OCI-LY1 (cell line): ENCODE measurements at regions not wholly inside any gene's neighbourhood (a gene's known extent, or its start where the extent isn't known, plus 50 kb on each side); places are given as distances from the start of the nearest gene placed in this dataset.

Experiments used
- H2AFZ ChIP-seq: fragments of 200-600 bp; sonication (generic), shearing (Covaris generic); 2 replicates; pipeline ENCODE4 v1.6.0; 2014; ENCODE audit warnings: antibody characterized with exemption, mild to moderate bottlenecking, low read length
- H3F3A ChIP-seq: fragments of 200-600 bp; sonication (generic), shearing (Covaris generic); 2 replicates; pipeline ENCODE4 v1.6.0; 2014; ENCODE audit warnings: mild to moderate bottlenecking, antibody characterized with exemption, low read length, moderate library complexity; ENCODE audit not compliant: insufficient read depth
- H3K27ac ChIP-seq: fragments of 200-600 bp; sonication (generic); 2 replicates; pipeline ENCODE4 v1.5.1; 2014; ENCODE audit warnings: low read length, mixed run types, mild to moderate bottlenecking, low read depth; ENCODE audit not compliant: poor library complexity, severe bottlenecking
- H3K27me3 ChIP-seq: fragments of 200-600 bp; sonication (generic); 2 replicates; pipeline ENCODE4 v1.6.0; 2014; ENCODE audit warnings: antibody characterized with exemption, mild to moderate bottlenecking, low read length, moderate library complexity; ENCODE audit not compliant: insufficient read depth
- H3K36me3 ChIP-seq: fragments of 200-600 bp; sonication (generic); 2 replicates; pipeline ENCODE4 v1.6.1; 2014; ENCODE audit warnings: mild to moderate bottlenecking, antibody characterized with exemption, low read length, moderate library complexity, mixed read lengths; ENCODE audit not compliant: insufficient read depth
- H3K4me1 ChIP-seq: fragments of 200-600 bp; sonication (generic); 2 replicates; pipeline ENCODE4 v1.5.1; 2014; ENCODE audit warnings: mild to moderate bottlenecking, low read length, moderate library complexity; ENCODE audit not compliant: insufficient read depth, severe bottlenecking
- H3K4me2 ChIP-seq: fragments of 200-600 bp; sonication (generic), shearing (Covaris generic); 2 replicates; pipeline ENCODE4 v1.6.1; 2014; ENCODE audit warnings: low read length
- H3K4me3 ChIP-seq: fragments of 200-600 bp; sonication (generic); 2 replicates; pipeline ENCODE4 v1.5.1; 2014; ENCODE audit warnings: low read length, low read depth, mild to moderate bottlenecking, mixed read lengths; ENCODE audit not compliant: poor library complexity, severe bottlenecking
- H3K79me2 ChIP-seq: fragments of 200-600 bp; shearing (Covaris generic); 2 replicates; pipeline ENCODE4 v1.6.1; 2016; ENCODE audit warnings: mixed run types, low read length, mixed read lengths; ENCODE audit not compliant: insufficient read depth
- H3K9ac ChIP-seq: fragments of 200-600 bp; sonication (generic), shearing (Covaris generic); 2 replicates; pipeline ENCODE4 v1.6.1; 2014; ENCODE audit warnings: mild to moderate bottlenecking, low read length, mixed read lengths
- H3K9me2 ChIP-seq: fragments of 200-600 bp; sonication (generic), shearing (Covaris generic); 2 replicates; pipeline ENCODE4 v1.6.1; 2014; ENCODE audit warnings: low read depth, mild to moderate bottlenecking, low read length, mixed read lengths
- H3K9me3 ChIP-seq: fragments of 200-600 bp; shearing (Covaris generic); 2 replicates; pipeline ENCODE4 v1.6.1; 2014; ENCODE audit warnings: low read length, mixed read lengths
- H4K20me1 ChIP-seq: fragments of 200-600 bp; sonication (generic), shearing (Covaris generic); 2 replicates; pipeline ENCODE4 v1.6.0; 2016; ENCODE audit warnings: mild to moderate bottlenecking, low read length; ENCODE audit not compliant: insufficient read depth
- CTCF ChIP-seq: fragments of 200-600 bp; sonication (generic), shearing (Covaris generic); IDR thresholded peaks from 2 replicates; pipeline ENCODE4 v1.5.1; 2017; ENCODE audit warnings: mild to moderate bottlenecking, antibody characterized with exemption, low read length, moderate library complexity, mixed read lengths
- EZH2 ChIP-seq: fragments of 200-600 bp; sonication (generic), shearing (Covaris generic); IDR thresholded peaks from 2 replicates; pipeline ENCODE4 v1.8.0; 2017; ENCODE audit warnings: borderline replicate concordance, mixed run types, mild to moderate bottlenecking, antibody characterized with exemption, low read length, moderate library complexity, mixed read lengths

DNA sequence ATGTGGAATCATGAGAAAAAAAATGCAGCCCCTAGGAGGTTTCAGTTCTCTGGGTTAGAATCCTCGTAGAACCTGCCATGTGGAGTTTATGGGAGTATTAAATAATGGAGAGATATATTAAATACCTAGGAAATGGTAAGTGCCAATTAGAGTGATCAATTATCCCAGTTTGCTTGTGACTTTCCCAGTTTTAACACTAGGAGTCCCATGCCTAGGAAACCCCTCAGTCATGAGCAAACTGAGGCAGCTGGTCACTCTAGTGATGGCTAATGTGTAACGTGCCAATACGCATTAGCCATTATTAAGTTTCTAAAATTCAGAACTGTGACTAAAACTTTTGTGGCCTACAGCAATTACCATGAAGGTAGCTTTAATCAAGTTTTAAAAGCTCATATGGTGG lies 720.6 kb downstream of the TAF11L14 start:
- no peak for TF ChIP-seq EZH2
- no peak for TF ChIP-seq CTCF
- Histone ChIP-seq H3K27ac (no peak overlapping the region), H3K36me3 (no peaks in the 10 kb centered on the region), H3K9me3 (no peaks in the 10 kb centered on the region), H3K4me1 (no peaks in the 10 kb centered on the region), H3K9me2 (no peaks in the 10 kb centered on the region), H3K27me3 (no peaks in the 10 kb centered on the region), H2AFZ (no peak overlapping the region), H3K4me2 (no peak overlapping the region), H3K79me2 (no peaks in the 10 kb centered on the region), H3K4me3 (no peak overlapping the region), H3F3A (no peaks in the 10 kb centered on the region), H4K20me1 (no peaks in the 10 kb centered on the region), H3K9ac (no peak overlapping the region)

- no peak overlapping the region for H3K27ac ChIP-seq
- no peaks in the 10 kb centered on the region for H3K27me3 ChIP-seq
- H2AFZ ChIP-seq: no peak overlapping the region
- H3K4me2 ChIP-seq: no peak overlapping the region
- no peaks in the 10 kb centered on the region; the same call in 1 of the 2 replicates for H4K20me1 ChIP-seq
- H3K36me3 ChIP-seq: no peaks in the 10 kb centered on the region
- no peak overlapping the region for H3K9ac ChIP-seq
- H3K4me3 ChIP-seq: no peak overlapping the region
- H3K9me3 ChIP-seq: no peaks in the 10 kb centered on the region
- H3K9me2 ChIP-seq: no peaks in the 10 kb centered on the region
- H3K4me1 ChIP-seq: no peaks in the 10 kb centered on the region
- TF ChIP-seq CTCF (no peak), EZH2 (no peak)
- no peaks in the 10 kb centered on the region for H3K79me2 ChIP-seq
- no peaks in the 10 kb centered on the region for H3F3A ChIP-seq
These were observed 723.2 kb downstream of the TAF11L14 start for GRCh38 chr5:18357486-18357885.

- H3K9ac ChIP-seq: no peak overlapping the region
- H4K20me1 ChIP-seq: no peaks in the 10 kb centered on the region; the same call in 1 of the 2 replicates
- H3K9me3 ChIP-seq: no peaks in the 10 kb centered on the region
- H3K4me1 ChIP-seq: no peaks in the 10 kb centered on the region
- no peaks in the 10 kb centered on the region for H3F3A ChIP-seq
- H3K36me3 ChIP-seq: no peaks in the 10 kb centered on the region
- no peak overlapping the region for H3K4me2 ChIP-seq
- no peak overlapping the region for H3K27ac ChIP-seq
- H3K9me2 ChIP-seq: no peaks in the 10 kb centered on the region
- H3K27me3 ChIP-seq: no peaks in the 10 kb centered on the region
- TF ChIP-seq EZH2 (no peak), CTCF (no peak)
- no peak overlapping the region for H3K4me3 ChIP-seq
- no peak overlapping the region for H2AFZ ChIP-seq
- no peaks in the 10 kb centered on the region for H3K79me2 ChIP-seq
These were observed 732.0 kb downstream of the TAF11L14 start for GRCh38 chr5:18366234-18366633.
